HepG2 (cell line): ENCODE measurements at regions not wholly inside any gene's neighbourhood (a gene's known extent, or its start where the extent isn't known, plus 50 kb on each side); places are given as distances from the start of the nearest gene placed in this dataset.

Experiments
- ATAC-seq: fragments of 200-7000 bp; cut with Tn5 transposase; 3 replicates; pipeline ENCODE4 v1.9.1; 2020; ENCODE audit warnings: mild to moderate bottlenecking, moderate library complexity
- BruUV-seq: library from RNA; stranded (reverse); fragments of 400-500 nt; replicated peaks from 2 replicates; lab custom pipeline; 2021; lab: Mats Ljungman, UMichigan
- CTCF ChIA-PET: fragments of 300-600 bp; formaldehyde crosslinking; extraction: SDS; loops from one replicate; lab custom pipeline; 2021; ENCODE audit warnings: low total read pairs, inconsistent platforms, low intra/inter-chr PET ratio; lab: Yijun Ruan, JAX
- POLR2A ChIA-PET: fragments of 350-600 bp; sonication (Branson Sonifier 250); formaldehyde crosslinking; loops from one replicate; lab custom pipeline; 2020; ENCODE audit warnings: antibody characterized with exemption, inconsistent platforms; lab: Yijun Ruan, JAX
- DNase-seq: peaks from one replicate; pipeline ENCODE4 v3.0.0-alpha.2; 2015; ENCODE audit warnings: low spot score
- FAIRE-seq: peaks from 3 replicates; lab custom pipeline; 2011; peaks lifted over from hg19 to GRCh38; lab: Jason Lieb, UNC
- H2AFZ ChIP-seq: one replicate; pipeline ENCODE4 v1.6.1; 2011; ENCODE audit warnings: low read length, inconsistent platforms
- H3K27ac ChIP-seq: fragments of 300-600 bp; 3 replicates; pipeline ENCODE4 v1.8.0; 2011; ENCODE audit warnings: mixed run types, mild to moderate bottlenecking, mixed read lengths, low read length, inconsistent platforms; ENCODE audit not compliant: insufficient read depth; ENCODE audit errors: extremely low read length
- H3K27me3 ChIP-seq, 2 experiments: fragments of 200-600 bp in 1 of 2; 2 replicates in 1 of 2; 3 replicates in 1 of 2; pipeline versions ENCODE4 v1.6.0 to v1.8.0; 2011; ENCODE audit warnings: low read length in 2 of 2, mild to moderate bottlenecking in 2 of 2, moderate library complexity in 2 of 2, inconsistent platforms in 1 of 2; ENCODE audit not compliant: insufficient read depth in 2 of 2, control insufficient read depth in 1 of 2
- H3K36me3 ChIP-seq, 2 experiments: fragments of 200-600 bp in 1 of 2; replicated peaks in 1 of 2; 2 replicates in 1 of 2; 3 replicates in 1 of 2; pipeline versions ENCODE4 v1.5.1 to v1.8.0; 2011; ENCODE audit warnings: low read length in 2 of 2, inconsistent platforms in 1 of 2; ENCODE audit not compliant: insufficient read depth in 2 of 2, control insufficient read depth in 1 of 2
- H3K4me1 ChIP-seq: 2 replicates; pipeline ENCODE4 v1.5.1; 2012; ENCODE audit warnings: low read length, inconsistent platforms; ENCODE audit not compliant: insufficient read depth
- H3K4me2 ChIP-seq: 2 replicates; pipeline ENCODE4 v1.6.0; 2011; ENCODE audit warnings: low read depth, low read length, inconsistent platforms
- H3K4me3 ChIP-seq, 3 experiments: fragments of 200-600 bp in 1 of 3; sonication (generic), shearing (Covaris generic) in 1 of 3; replicated peaks in 1 of 3; 2 replicates each; pipeline ENCODE4 v1.5.1; 2011 to 2016; ENCODE audit warnings: low read length in 3 of 3, inconsistent platforms in 2 of 3, low read depth in 2 of 3, mild to moderate bottlenecking in 2 of 3, control low read depth in 1 of 3, mixed read lengths in 1 of 3; ENCODE audit not compliant: insufficient read depth in 1 of 3
- H3K79me2 ChIP-seq: one replicate; pipeline ENCODE4 v1.6.1; 2011; ENCODE audit warnings: low read length, inconsistent platforms; ENCODE audit not compliant: insufficient read depth
- H3K9ac ChIP-seq: 2 replicates; pipeline ENCODE4 v1.6.0; 2011; ENCODE audit warnings: mild to moderate bottlenecking, low read depth, low read length, inconsistent platforms; ENCODE audit not compliant: insufficient read depth
- H3K9me3 ChIP-seq: 2 replicates; pipeline ENCODE4 v1.5.1; 2012; ENCODE audit warnings: mild to moderate bottlenecking, low read length
- H4K20me1 ChIP-seq: 2 replicates; pipeline ENCODE4 v1.6.0; 2011; ENCODE audit warnings: inconsistent platforms, mild to moderate bottlenecking, low read length, moderate library complexity; ENCODE audit not compliant: insufficient read depth
- BRF2 ChIP-seq: sonication (generic); formaldehyde crosslinking; IDR thresholded peaks from 2 replicates; pipeline ENCODE4 v1.8.1; 2022; ENCODE audit warnings: mild to moderate bottlenecking, missing genetic modification reagents
- KLF12 ChIP-seq: sonication (generic); formaldehyde crosslinking; IDR thresholded peaks from 2 replicates; pipeline ENCODE4 v1.4.0; 2020; ENCODE audit warnings: missing genetic modification reagents, borderline replicate concordance
- MTA1 ChIP-seq: sonication (generic); formaldehyde crosslinking; IDR thresholded peaks from 2 replicates; pipeline ENCODE4 v1.4.0; 2020; ENCODE audit warnings: missing genetic modification reagents, mild to moderate bottlenecking, borderline replicate concordance
- ONECUT2 ChIP-seq: sonication (generic); formaldehyde crosslinking; IDR thresholded peaks from 2 replicates; pipeline ENCODE4 v1.4.0; 2020; ENCODE audit warnings: missing genetic modification reagents
- PLRG1 ChIP-seq: fragments of 450-650 bp; conservative IDR thresholded peaks from 2 replicates; pipeline ENCODE4 v1.6.1; 2016
- SIN3A ChIP-seq: IDR thresholded peaks from 2 replicates; pipeline ENCODE4 v1.6.1; 2011; ENCODE audit warnings: low read depth, mild to moderate bottlenecking, control low read depth, low read length, borderline replicate concordance
- SIX4 ChIP-seq: sonication (generic); formaldehyde crosslinking; IDR thresholded peaks from 2 replicates; pipeline ENCODE4 v1.4.0; 2020; ENCODE audit warnings: missing genetic modification reagents
- SP2 ChIP-seq: sonication (generic); formaldehyde crosslinking; IDR thresholded peaks from 2 replicates; pipeline ENCODE4 v1.5.1; 2020; ENCODE audit warnings: mild to moderate bottlenecking, missing genetic modification reagents
- TEAD2 ChIP-seq: sonication (generic); formaldehyde crosslinking; IDR thresholded peaks from 2 replicates; pipeline ENCODE4 v1.9.0; 2021; ENCODE audit warnings: missing genetic modification reagents
- ZNF747 ChIP-seq: sonication (generic); formaldehyde crosslinking; IDR thresholded peaks from 2 replicates; pipeline ENCODE4 v1.8.1; 2023; ENCODE audit warnings: missing genetic modification reagents, mild to moderate bottlenecking, borderline replicate concordance
- ZNF883 ChIP-seq: sonication (generic); formaldehyde crosslinking; IDR thresholded peaks from 2 replicates; pipeline ENCODE4 v1.5.1; 2020; ENCODE audit warnings: mild to moderate bottlenecking, missing genetic modification reagents; ENCODE audit errors: not compliant biosample characterization
- WGBS: methylation state at CpG from one replicate; pipeline ENCODE4 v1.1.6; 2017; ENCODE audit warnings: low lambda C conversion rate; 5-methylcytosine and 5-hydroxymethylcytosine counted together
- in situ Hi-C: cut with HindIII; loops from 2 replicates; pipeline ENCODE4 v1.10.0; 2017; ENCODE audit warnings: low pct_unique_long_range_greater_than_20kb; ENCODE audit not compliant: extremely low pct_ligation_motif_present
- intact Hi-C: fragments of 100-400 bp; cut with micrococcal nuclease; formaldehyde crosslinking; loops from one replicate; pipeline ENCODE4 v1.10.0; 2022; ENCODE audit not compliant: unreplicated experiment

- no peaks in the 10 kb centered on the region for H3K79me2 ChIP-seq
- H4K20me1 ChIP-seq: no peaks in the 10 kb centered on the region
- 25% methylated on average over 8 of the region's 11 CpGs for WGBS
- in situ Hi-C loops: no loop called here
- H3K4me1 ChIP-seq: no peaks in the 10 kb centered on the region
- H3K27me3 ChIP-seq: no peaks in the 10 kb centered on the region; a peak in 1 of 5 replicates
- POLR2A ChIA-PET: no interaction called here
- intact Hi-C loops: no loop called here
- H3K4me3 ChIP-seq: no peak overlapping the region
- no peak overlapping the region for H3K4me2 ChIP-seq
- no peak for FAIRE-seq
- TF ChIP-seq KLF12 (CRISPR knock-in tag) (no peak), SIX4 (CRISPR knock-in tag) (no peak)
- TF ChIP-seq, all 625 proteins: peak for 0
- Histone ChIP-seq H3K27ac (no peak overlapping the region), H3K36me3 (no peaks in the 10 kb centered on the region), H3K9me3 (peaks cover 84% of the 10 kb centered on the region), H2AFZ (no peak overlapping the region), H3K9ac (no peak overlapping the region)
- no peak for DNase-seq
- CTCF ChIA-PET: no interaction called here
- no TSS peak for BruUV-seq
- ATAC-seq: no peak
These were observed 429.0 kb downstream of the TSHZ3 start for GRCh38 chr19:30920222-30920621.

GRCh38 chr19:30919737-30920136 is 429.5 kb downstream of the TSHZ3 start:
- TF ChIP-seq PLRG1: no peak
- no peak for TF ChIP-seq SIN3A
- no peak for TF ChIP-seq ONECUT2 (CRISPR knock-in tag)
- no peak for TF ChIP-seq BRF2 (CRISPR knock-in tag)
- TF ChIP-seq ZNF883 (CRISPR knock-in tag): no peak
- TF ChIP-seq SP2 (CRISPR knock-in tag): no peak
- no peak for TF ChIP-seq MTA1 (CRISPR knock-in tag)
- TF ChIP-seq TEAD2 (CRISPR knock-in tag): no peak
- TF ChIP-seq ZNF747 (CRISPR knock-in tag): no peak
- Histone ChIP-seq H3K4me1 (no peaks in the 10 kb centered on the region), H3K27ac (no peak overlapping the region), H3K4me2 (no peak overlapping the region), H3K4me3 (no peak overlapping the region), H3K9me3 (peaks cover 79% of the 10 kb centered on the region), H3K79me2 (no peaks in the 10 kb centered on the region), H3K9ac (no peak overlapping the region), H2AFZ (no peak overlapping the region), H3K36me3 (no peaks in the 10 kb centered on the region), H4K20me1 (no peaks in the 10 kb centered on the region), H3K27me3 (no peaks in the 10 kb centered on the region; a peak in 1 of 5 replicates)
- in situ Hi-C loops: no loop called here
- DNase-seq (no peak), FAIRE-seq (no peak), ATAC-seq (no peak)
- ChIA-PET POLR2A (no interaction called here), CTCF (no interaction called here)
- intact Hi-C loops: no loop called here
- WGBS: 0% methylated on average over 1 of the region's 1 CpG
- BruUV-seq: no TSS peak
